Nephron progenitor cell (in vitro differentiated cells): ENCODE measurements at regions not wholly inside any gene's neighbourhood (a gene's known extent, or its start where the extent isn't known, plus 50 kb on each side); places are given as distances from the start of the nearest gene placed in this dataset.
A peak's percentile ranks its signal among the peaks of the same experiment; 100 is the strongest.

Source experiments
- DNase-seq: peaks from one replicate; pipeline ENCODE4 v3.0.0; 2021
- H3K27ac Mint-ChIP-seq: 2 replicates; pipeline ENCODE4 v1.8.0; 2021; ENCODE audit warnings: mild to moderate bottlenecking, moderate library complexity, mixed read lengths
- H3K27me3 Mint-ChIP-seq: 2 replicates; pipeline ENCODE4 v1.8.0; 2021; ENCODE audit warnings: mild to moderate bottlenecking, low read depth, mixed read lengths; ENCODE audit not compliant: poor library complexity
- H3K36me3 Mint-ChIP-seq: 2 replicates; pipeline ENCODE4 v1.8.0; 2021; ENCODE audit warnings: low read depth, mixed read lengths
- H3K4me1 Mint-ChIP-seq: 2 replicates; pipeline ENCODE4 v1.8.0; 2021; ENCODE audit warnings: mixed read lengths
- H3K4me3 Mint-ChIP-seq: 2 replicates; pipeline ENCODE4 v1.8.0; 2021; ENCODE audit warnings: mild to moderate bottlenecking, moderate library complexity, mixed read lengths
- H3K9me3 Mint-ChIP-seq: 2 replicates; pipeline ENCODE4 v1.8.0; 2021; ENCODE audit warnings: mild to moderate bottlenecking, moderate library complexity, mixed read lengths
- TF ChIP-seq, protein P1 (sequence below): fragments of 200-600 bp; sonication (generic); IDR thresholded peaks from 2 replicates; pipeline ENCODE4 v1.5.0; 2021; ENCODE audit warnings: antibody characterized with exemption

DNA sequence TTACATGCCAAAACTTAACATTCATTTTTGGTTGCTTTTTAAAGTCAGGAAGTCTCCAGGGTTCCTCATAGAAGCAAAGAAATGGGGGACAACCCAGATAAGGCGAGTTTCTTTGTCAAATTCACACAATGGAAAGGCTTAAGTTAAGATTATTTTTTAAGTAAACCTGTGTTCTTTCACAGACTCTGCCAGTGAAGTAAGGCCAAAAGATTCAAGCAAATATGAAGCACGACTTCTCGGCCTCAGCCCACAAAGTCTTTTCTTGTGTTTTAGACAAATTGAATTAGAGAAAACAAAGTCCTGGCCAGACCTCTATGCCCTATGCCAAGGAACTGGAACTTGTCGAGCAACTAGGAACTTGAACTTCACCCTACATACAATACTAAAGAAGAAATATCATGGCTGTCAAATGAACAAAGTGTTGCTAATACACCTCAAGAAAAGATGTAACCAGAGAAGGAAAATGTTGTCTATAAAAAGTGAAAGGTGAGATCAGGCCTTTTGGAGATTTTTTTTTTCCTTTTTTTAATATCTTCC is 540.0 kb upstream of the JARID2 start:
- Mint-ChIP-seq H3K4me1 (peaks cover 22% of the 10 kb centered on the region), H3K36me3 (peaks cover 4% of the 10 kb centered on the region), H3K4me3 (no peak overlapping the region), H3K27me3 (peaks cover 5% of the 10 kb centered on the region), H3K9me3 (peaks cover 11% of the 10 kb centered on the region), H3K27ac (no peak overlapping the region)
- no peak for DNase-seq
- TF ChIP-seq, protein P1, sequence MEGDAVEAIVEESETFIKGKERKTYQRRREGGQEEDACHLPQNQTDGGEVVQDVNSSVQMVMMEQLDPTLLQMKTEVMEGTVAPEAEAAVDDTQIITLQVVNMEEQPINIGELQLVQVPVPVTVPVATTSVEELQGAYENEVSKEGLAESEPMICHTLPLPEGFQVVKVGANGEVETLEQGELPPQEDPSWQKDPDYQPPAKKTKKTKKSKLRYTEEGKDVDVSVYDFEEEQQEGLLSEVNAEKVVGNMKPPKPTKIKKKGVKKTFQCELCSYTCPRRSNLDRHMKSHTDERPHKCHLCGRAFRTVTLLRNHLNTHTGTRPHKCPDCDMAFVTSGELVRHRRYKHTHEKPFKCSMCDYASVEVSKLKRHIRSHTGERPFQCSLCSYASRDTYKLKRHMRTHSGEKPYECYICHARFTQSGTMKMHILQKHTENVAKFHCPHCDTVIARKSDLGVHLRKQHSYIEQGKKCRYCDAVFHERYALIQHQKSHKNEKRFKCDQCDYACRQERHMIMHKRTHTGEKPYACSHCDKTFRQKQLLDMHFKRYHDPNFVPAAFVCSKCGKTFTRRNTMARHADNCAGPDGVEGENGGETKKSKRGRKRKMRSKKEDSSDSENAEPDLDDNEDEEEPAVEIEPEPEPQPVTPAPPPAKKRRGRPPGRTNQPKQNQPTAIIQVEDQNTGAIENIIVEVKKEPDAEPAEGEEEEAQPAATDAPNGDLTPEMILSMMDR = no peak

DNA sequence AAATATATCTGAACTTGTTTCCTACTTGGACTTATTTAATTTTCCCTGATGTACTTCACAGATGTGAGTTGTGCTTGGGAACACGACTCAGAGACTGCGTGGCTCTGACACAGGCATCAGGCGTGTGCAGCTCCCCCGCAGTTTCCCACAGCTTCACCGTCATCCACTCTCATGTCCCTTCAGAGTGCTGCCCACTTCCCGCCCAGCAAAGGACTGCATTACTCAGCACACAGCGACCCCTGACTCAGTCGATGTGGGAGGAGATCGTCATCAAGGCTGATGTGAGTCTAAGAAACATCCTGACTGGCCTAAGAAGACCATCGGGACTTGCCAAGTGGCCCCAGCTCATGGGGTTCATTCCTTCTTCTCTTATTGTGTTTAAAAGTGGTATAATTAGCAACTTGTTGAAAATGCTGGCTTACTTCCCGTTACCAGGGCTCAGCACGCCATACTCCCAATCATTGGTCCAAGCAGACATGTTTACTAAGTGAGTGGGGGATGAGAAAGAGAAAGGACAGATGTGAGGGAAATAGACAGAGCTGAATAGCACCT is 539.4 kb upstream of the JARID2 start:
- Mint-ChIP-seq H3K4me3 (no peak overlapping the region), H3K4me1 (peaks cover 27% of the 10 kb centered on the region), H3K9me3 (peaks cover 16% of the 10 kb centered on the region), H3K36me3 (peaks cover 10% of the 10 kb centered on the region), H3K27ac (peak overlapping the region; percentile 5), H3K27me3 (peaks cover 7% of the 10 kb centered on the region)
- TF ChIP-seq, protein P1 = no peak
- no peak for DNase-seq

DNA sequence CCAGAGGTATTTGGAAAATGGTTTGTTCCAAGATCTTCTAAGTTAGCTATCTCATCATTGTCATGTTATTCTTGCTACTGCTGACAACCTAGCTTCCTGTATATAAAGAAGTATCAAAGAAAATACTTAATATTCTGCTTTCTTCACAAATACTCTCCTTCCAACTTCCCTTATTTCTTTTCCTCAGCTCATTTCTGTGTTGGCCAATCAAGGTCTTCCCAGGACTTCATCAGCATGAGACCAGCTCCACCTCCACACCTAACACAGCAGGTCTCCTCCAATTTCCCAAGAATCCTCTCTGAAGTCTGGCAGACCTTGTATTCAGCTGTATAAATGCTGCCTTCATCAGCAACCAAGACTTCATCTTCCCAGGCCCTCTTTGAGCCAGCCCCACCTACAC is 538.6 kb upstream of the JARID2 start:
- Mint-ChIP-seq H3K9me3 (peaks cover 17% of the 10 kb centered on the region), H3K36me3 (peaks cover 10% of the 10 kb centered on the region), H3K27ac (no peak overlapping the region), H3K27me3 (peaks cover 7% of the 10 kb centered on the region), H3K4me3 (no peak overlapping the region), H3K4me1 (peaks cover 27% of the 10 kb centered on the region)
- TF ChIP-seq, protein P1 = no peak
- DNase-seq = no peak

DNA sequence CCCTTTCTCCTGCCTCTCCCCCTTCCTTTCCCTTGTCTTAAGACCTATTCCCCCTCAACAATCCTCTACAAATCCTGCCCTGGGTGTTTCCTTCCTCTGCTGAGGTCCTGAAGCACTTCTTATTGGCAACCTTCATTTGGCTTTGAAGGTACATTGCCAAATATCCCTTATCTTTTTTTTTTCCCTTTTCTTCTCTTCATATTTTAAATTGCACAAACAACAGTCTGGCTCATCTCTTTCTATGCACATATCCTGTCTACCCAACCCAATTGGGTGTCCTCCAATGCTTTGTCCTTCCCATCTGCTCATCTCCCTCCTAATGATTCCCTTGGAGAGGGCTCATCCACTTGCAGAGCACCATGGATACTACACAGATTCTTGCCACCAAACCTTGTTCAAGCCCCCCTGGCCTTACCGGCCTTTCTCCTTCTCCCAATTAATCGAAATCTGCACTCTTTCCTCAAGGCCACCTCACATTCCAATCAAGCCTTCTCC is 537.9 kb upstream of the JARID2 start:
- H3K4me3 Mint-ChIP-seq = no peak overlapping the region
- H3K4me1 Mint-ChIP-seq = peaks cover 27% of the 10 kb centered on the region
- TF ChIP-seq, protein P1 = no peak
- H3K9me3 Mint-ChIP-seq = peaks cover 17% of the 10 kb centered on the region
- no peak for DNase-seq
- H3K27me3 Mint-ChIP-seq = peaks cover 3% of the 10 kb centered on the region
- no peak overlapping the region for H3K27ac Mint-ChIP-seq
- peaks cover 10% of the 10 kb centered on the region for H3K36me3 Mint-ChIP-seq

- DNase-seq = no peak
- Mint-ChIP-seq H3K27me3 (peaks cover 3% of the 10 kb centered on the region), H3K36me3 (peaks cover 10% of the 10 kb centered on the region), H3K4me1 (peaks cover 30% of the 10 kb centered on the region), H3K27ac (no peak overlapping the region), H3K9me3 (peaks cover 17% of the 10 kb centered on the region), H3K4me3 (no peak overlapping the region)
- TF ChIP-seq, protein P1 = no peak
Measured at GRCh38 chr6:14709066-14709670, 536.7 kb upstream of the JARID2 start.

DNA sequence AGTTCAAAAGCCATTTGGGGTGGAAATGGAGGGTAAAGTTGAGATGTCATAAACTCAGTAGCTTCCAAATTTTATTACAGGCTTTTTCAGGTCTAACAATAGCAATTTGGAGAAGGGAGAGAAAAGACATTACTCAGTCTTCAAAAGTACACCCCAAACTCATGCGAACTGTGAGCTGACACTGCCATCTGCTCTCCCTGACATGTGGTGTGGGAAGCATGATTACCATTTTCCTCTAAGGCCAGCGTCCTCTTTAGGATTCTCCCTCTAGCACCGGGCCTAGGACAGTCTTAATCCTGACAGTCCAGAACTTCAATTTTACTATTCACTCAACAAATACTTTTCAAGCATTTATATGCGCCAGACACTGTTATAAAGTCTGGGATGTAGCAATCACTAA is 536.0 kb upstream of the JARID2 start:
- peaks cover 17% of the 10 kb centered on the region for H3K9me3 Mint-ChIP-seq
- no peak overlapping the region for H3K27ac Mint-ChIP-seq
- H3K27me3 Mint-ChIP-seq = peaks cover 3% of the 10 kb centered on the region
- DNase-seq = no peak
- TF ChIP-seq, protein P1 = no peak
- no peak overlapping the region for H3K4me3 Mint-ChIP-seq
- peaks cover 10% of the 10 kb centered on the region for H3K36me3 Mint-ChIP-seq
- H3K4me1 Mint-ChIP-seq = peaks cover 27% of the 10 kb centered on the region
